ENCODE measurements at regions not wholly inside any gene's neighbourhood (a gene's known extent, or its start where the extent isn't known, plus 50 kb on each side); places are given as distances from the start of the nearest gene placed in this dataset.

GRCh38 chr3:76811418-76811817 lies 228.5 kb upstream of the ROBO2 start:
- TF ChIP-seq CTCF (conservative IDR thresholded peaks at IDR 0.05; ENCODE audit: low read length), result no peak
- TF ChIP-seq EZH2phosphoT487 (IDR thresholded peaks at IDR 0.05; ENCODE audit: borderline replicate concordance), result no peak

GRCh38 chr3:76812649-76813242 lies 227.2 kb upstream of the ROBO2 start:
- Histone ChIP-seq H3F3A (ENCODE audit: low read depth) (no peaks in the 10 kb centered on the region), H3K27me3 (ENCODE audit: insufficient read depth, low read length, poor library complexity, severe bottlenecking) (no peaks in the 10 kb centered on the region), H3K9me2 (replicated peaks; ENCODE audit: low read depth, low read length) (no peaks in the 10 kb centered on the region), H3K4me3 (ENCODE audit: low read length, poor library complexity, severe bottlenecking) (no peak overlapping the region), H3K9ac (ENCODE audit: low read depth, low read length, poor library complexity, severe bottlenecking) (no peak overlapping the region), H3K9me3 (ENCODE audit: insufficient read depth, low read depth, low read length) (no peaks in the 10 kb centered on the region), H4K20me1 (ENCODE audit: insufficient read depth, low read length, poor library complexity, severe bottlenecking) (no peaks in the 10 kb centered on the region), H3K36me3 (ENCODE audit: insufficient read depth, low read length) (no peaks in the 10 kb centered on the region), H3K4me2 (ENCODE audit: low read depth, low read length, poor library complexity, severe bottlenecking) (no peak overlapping the region), H3K79me2 (ENCODE audit: insufficient read depth, low read length) (no peaks in the 10 kb centered on the region), H3K4me1 (ENCODE audit: insufficient read depth, low read length, poor library complexity, severe bottlenecking) (no peaks in the 10 kb centered on the region), H2AFZ (ENCODE audit: low read length) (no peak overlapping the region)
- TF ChIP-seq CTCF (conservative IDR thresholded peaks at IDR 0.05; ENCODE audit: low read length) (no peak), EZH2phosphoT487 (IDR thresholded peaks at IDR 0.05; ENCODE audit: borderline replicate concordance) (no peak)

More at GRCh38 chr3:76811418-76811817, 228.5 kb upstream of the ROBO2 start:
- Histone ChIP-seq H3K4me3 (ENCODE audit: low read length, poor library complexity, severe bottlenecking) (no peak overlapping the region), H3K4me2 (ENCODE audit: low read depth, low read length, poor library complexity, severe bottlenecking) (no peak overlapping the region), H2AFZ (ENCODE audit: low read length) (no peak overlapping the region), H3K4me1 (ENCODE audit: insufficient read depth, low read length, poor library complexity, severe bottlenecking) (no peaks in the 10 kb centered on the region), H3K27me3 (ENCODE audit: insufficient read depth, low read length, poor library complexity, severe bottlenecking) (no peaks in the 10 kb centered on the region), H3K9me3 (ENCODE audit: insufficient read depth, low read depth, low read length) (no peaks in the 10 kb centered on the region), H3F3A (ENCODE audit: low read depth) (no peaks in the 10 kb centered on the region), H3K79me2 (ENCODE audit: insufficient read depth, low read length) (no peaks in the 10 kb centered on the region), H4K20me1 (ENCODE audit: insufficient read depth, low read length, poor library complexity, severe bottlenecking) (no peaks in the 10 kb centered on the region), H3K9me2 (replicated peaks; ENCODE audit: low read depth, low read length) (no peaks in the 10 kb centered on the region), H3K9ac (ENCODE audit: low read depth, low read length, poor library complexity, severe bottlenecking) (no peak overlapping the region), H3K36me3 (ENCODE audit: insufficient read depth, low read length) (no peaks in the 10 kb centered on the region)

- no peaks in the 10 kb centered on the region for H3K9me3 ChIP-seq (ENCODE audit: insufficient read depth, low read depth, low read length)
- no peak for TF ChIP-seq EZH2phosphoT487 (IDR thresholded peaks at IDR 0.05; ENCODE audit: borderline replicate concordance)
- H3K4me1 ChIP-seq (ENCODE audit: insufficient read depth, low read length, poor library complexity, severe bottlenecking), result no peaks in the 10 kb centered on the region
Measured at GRCh38 chr3:76815561-76815960, 224.3 kb upstream of the ROBO2 start.

GRCh38 chr3:76820481-76820880 lies 219.4 kb upstream of the ROBO2 start:
- Histone ChIP-seq H3F3A (ENCODE audit: low read depth) (no peaks in the 10 kb centered on the region), H3K9ac (ENCODE audit: low read depth, low read length, poor library complexity, severe bottlenecking) (no peak overlapping the region), H3K27me3 (ENCODE audit: insufficient read depth, low read length, poor library complexity, severe bottlenecking) (no peaks in the 10 kb centered on the region), H4K20me1 (ENCODE audit: insufficient read depth, low read length, poor library complexity, severe bottlenecking) (no peaks in the 10 kb centered on the region), H3K4me3 (ENCODE audit: low read length, poor library complexity, severe bottlenecking) (no peak overlapping the region), H3K79me2 (ENCODE audit: insufficient read depth, low read length) (no peaks in the 10 kb centered on the region), H2AFZ (ENCODE audit: low read length) (no peak overlapping the region), H3K36me3 (ENCODE audit: insufficient read depth, low read length) (no peaks in the 10 kb centered on the region), H3K4me2 (ENCODE audit: low read depth, low read length, poor library complexity, severe bottlenecking) (no peak overlapping the region), H3K9me3 (ENCODE audit: insufficient read depth, low read depth, low read length) (no peaks in the 10 kb centered on the region), H3K4me1 (ENCODE audit: insufficient read depth, low read length, poor library complexity, severe bottlenecking) (no peaks in the 10 kb centered on the region), H3K9me2 (replicated peaks; ENCODE audit: low read depth, low read length) (no peaks in the 10 kb centered on the region)
- no peak for TF ChIP-seq CTCF (conservative IDR thresholded peaks at IDR 0.05; ENCODE audit: low read length)

More at GRCh38 chr3:76815561-76815960, 224.3 kb upstream of the ROBO2 start:
- no peak overlapping the region for H2AFZ ChIP-seq (ENCODE audit: low read length)
- no peaks in the 10 kb centered on the region for H3K27me3 ChIP-seq (ENCODE audit: insufficient read depth, low read length, poor library complexity, severe bottlenecking)
- H3K79me2 ChIP-seq (ENCODE audit: insufficient read depth, low read length), result no peaks in the 10 kb centered on the region
- no peaks in the 10 kb centered on the region for H3K36me3 ChIP-seq (ENCODE audit: insufficient read depth, low read length)
- H3K9me2 ChIP-seq (replicated peaks; ENCODE audit: low read depth, low read length), result no peaks in the 10 kb centered on the region
- H3F3A ChIP-seq (ENCODE audit: low read depth), result no peaks in the 10 kb centered on the region
- no peaks in the 10 kb centered on the region for H4K20me1 ChIP-seq (ENCODE audit: insufficient read depth, low read length, poor library complexity, severe bottlenecking)
- H3K4me2 ChIP-seq (ENCODE audit: low read depth, low read length, poor library complexity, severe bottlenecking), result no peak overlapping the region
- no peak overlapping the region for H3K4me3 ChIP-seq (ENCODE audit: low read length, poor library complexity, severe bottlenecking)
- H3K9ac ChIP-seq (ENCODE audit: low read depth, low read length, poor library complexity, severe bottlenecking), result no peak overlapping the region

All from Loucy (cell line).